ENCODE measurements at regions not wholly inside any gene's neighbourhood (a gene's known extent, or its start where the extent isn't known, plus 50 kb on each side); places are given as distances from the start of the nearest gene placed in this dataset.

DNA sequence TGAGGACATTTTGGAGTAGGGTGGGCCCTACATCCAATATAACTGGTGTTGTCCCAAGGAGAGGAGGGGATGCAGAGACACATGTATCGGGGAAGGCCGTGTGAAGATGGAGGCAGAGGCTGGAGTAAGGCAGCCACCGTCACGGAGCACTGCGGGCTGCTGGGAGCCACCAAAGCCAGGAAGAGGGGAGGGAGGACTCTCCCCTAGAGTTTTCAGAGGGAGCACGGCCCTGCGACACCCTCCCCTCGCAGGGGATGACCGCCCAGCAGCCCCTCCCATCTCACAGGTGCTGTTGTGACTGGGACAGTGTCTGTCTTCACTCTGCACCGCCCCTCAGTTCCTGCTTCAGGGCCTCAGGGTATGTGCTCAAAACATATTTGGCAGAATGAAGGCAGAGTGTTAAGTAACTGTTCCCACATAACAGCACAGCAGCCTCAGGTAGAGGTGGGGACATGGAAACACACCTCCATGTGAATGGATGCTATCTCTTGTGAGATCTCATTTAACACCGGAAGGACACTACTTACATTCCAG is 82.2 kb downstream of the RBFOX3 start:
- TF ChIP-seq, protein P1, sequence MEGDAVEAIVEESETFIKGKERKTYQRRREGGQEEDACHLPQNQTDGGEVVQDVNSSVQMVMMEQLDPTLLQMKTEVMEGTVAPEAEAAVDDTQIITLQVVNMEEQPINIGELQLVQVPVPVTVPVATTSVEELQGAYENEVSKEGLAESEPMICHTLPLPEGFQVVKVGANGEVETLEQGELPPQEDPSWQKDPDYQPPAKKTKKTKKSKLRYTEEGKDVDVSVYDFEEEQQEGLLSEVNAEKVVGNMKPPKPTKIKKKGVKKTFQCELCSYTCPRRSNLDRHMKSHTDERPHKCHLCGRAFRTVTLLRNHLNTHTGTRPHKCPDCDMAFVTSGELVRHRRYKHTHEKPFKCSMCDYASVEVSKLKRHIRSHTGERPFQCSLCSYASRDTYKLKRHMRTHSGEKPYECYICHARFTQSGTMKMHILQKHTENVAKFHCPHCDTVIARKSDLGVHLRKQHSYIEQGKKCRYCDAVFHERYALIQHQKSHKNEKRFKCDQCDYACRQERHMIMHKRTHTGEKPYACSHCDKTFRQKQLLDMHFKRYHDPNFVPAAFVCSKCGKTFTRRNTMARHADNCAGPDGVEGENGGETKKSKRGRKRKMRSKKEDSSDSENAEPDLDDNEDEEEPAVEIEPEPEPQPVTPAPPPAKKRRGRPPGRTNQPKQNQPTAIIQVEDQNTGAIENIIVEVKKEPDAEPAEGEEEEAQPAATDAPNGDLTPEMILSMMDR (IDR thresholded peaks at IDR 0.05; ENCODE audit: poor library complexity, severe bottlenecking): no peak
- TF ChIP-seq EP300 (conservative IDR thresholded peaks at IDR 0.05; ENCODE audit: poor library complexity, severe bottlenecking): no peak
- no peak for TF ChIP-seq POLR2AphosphoS5 (IDR thresholded peaks at IDR 0.05)
- TF ChIP-seq EZH2 (IDR thresholded peaks at IDR 0.05; ENCODE audit: borderline replicate concordance, insufficient read depth, low read length, poor library complexity, severe bottlenecking): no peak
- TF ChIP-seq, protein P2, sequence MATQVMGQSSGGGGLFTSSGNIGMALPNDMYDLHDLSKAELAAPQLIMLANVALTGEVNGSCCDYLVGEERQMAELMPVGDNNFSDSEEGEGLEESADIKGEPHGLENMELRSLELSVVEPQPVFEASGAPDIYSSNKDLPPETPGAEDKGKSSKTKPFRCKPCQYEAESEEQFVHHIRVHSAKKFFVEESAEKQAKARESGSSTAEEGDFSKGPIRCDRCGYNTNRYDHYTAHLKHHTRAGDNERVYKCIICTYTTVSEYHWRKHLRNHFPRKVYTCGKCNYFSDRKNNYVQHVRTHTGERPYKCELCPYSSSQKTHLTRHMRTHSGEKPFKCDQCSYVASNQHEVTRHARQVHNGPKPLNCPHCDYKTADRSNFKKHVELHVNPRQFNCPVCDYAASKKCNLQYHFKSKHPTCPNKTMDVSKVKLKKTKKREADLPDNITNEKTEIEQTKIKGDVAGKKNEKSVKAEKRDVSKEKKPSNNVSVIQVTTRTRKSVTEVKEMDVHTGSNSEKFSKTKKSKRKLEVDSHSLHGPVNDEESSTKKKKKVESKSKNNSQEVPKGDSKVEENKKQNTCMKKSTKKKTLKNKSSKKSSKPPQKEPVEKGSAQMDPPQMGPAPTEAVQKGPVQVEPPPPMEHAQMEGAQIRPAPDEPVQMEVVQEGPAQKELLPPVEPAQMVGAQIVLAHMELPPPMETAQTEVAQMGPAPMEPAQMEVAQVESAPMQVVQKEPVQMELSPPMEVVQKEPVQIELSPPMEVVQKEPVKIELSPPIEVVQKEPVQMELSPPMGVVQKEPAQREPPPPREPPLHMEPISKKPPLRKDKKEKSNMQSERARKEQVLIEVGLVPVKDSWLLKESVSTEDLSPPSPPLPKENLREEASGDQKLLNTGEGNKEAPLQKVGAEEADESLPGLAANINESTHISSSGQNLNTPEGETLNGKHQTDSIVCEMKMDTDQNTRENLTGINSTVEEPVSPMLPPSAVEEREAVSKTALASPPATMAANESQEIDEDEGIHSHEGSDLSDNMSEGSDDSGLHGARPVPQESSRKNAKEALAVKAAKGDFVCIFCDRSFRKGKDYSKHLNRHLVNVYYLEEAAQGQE (IDR thresholded peaks at IDR 0.05; ENCODE audit: borderline replicate concordance): no peak

Data from neural cell (in vitro differentiated cells).